GM21529 (cell line): ENCODE measurements at regions not wholly inside any gene's neighbourhood (a gene's known extent, or its start where the extent isn't known, plus 50 kb on each side); places are given as distances from the start of the nearest gene placed in this dataset.

Experiments used
- ATAC-seq: cut with Tn5 transposase; IDR thresholded peaks from one replicate; pipeline ENCODE4 v1.9.1; 2021; ENCODE audit not compliant: unreplicated experiment

DNA sequence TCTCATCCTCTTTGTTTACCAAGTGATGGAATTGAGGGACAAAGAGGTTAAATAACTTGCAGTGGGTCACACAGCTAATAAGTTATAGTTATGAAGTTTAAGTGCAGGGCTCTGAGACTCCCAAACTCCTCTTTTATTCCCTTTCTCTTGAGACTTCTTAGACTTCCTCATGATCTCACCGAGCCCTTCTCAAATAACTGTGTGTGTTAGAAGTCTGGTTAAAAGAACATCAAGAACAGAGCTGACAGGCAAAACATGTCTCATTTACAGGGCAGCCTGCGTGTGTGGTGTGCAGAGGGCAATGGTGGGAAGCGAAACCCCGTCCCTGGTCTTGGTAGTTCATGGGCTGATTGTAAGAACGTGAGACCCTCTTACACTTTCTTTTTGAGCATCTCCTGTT lies 368.0 kb downstream of the SLC4A3 start:
- no peak for ATAC-seq

GRCh38 chr2:219995991-219996765 lies 368.7 kb downstream of the SLC4A3 start:
- no peak for ATAC-seq

- ATAC-seq = no peak
Measured at GRCh38 chr2:219997341-219997851, 370.0 kb downstream of the SLC4A3 start.

DNA sequence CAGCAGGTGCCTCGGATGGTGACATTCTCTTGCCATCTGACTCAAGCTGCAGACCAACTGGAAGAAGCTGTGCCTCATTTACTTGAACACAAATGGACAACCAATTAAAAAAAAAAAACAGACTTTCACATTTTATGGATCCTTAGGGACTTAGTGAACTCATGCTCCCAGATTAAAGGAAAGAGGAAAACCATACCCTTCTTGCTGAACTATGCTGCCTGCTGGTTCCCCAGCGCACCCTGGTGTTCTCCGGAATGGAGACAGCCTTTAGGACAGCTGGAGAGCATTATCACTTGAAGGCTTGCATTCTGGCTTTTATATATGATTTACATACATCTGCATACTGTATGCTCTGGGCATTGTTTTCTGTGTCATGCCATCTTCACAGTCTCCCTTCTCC lies 370.7 kb downstream of the SLC4A3 start:
- ATAC-seq = no peak

- no peak for ATAC-seq
Measured at GRCh38 chr2:219998714-219999227, 371.3 kb downstream of the SLC4A3 start.

- no peak for ATAC-seq
Measured at GRCh38 chr2:220000080-220000479, 372.6 kb downstream of the SLC4A3 start.

DNA sequence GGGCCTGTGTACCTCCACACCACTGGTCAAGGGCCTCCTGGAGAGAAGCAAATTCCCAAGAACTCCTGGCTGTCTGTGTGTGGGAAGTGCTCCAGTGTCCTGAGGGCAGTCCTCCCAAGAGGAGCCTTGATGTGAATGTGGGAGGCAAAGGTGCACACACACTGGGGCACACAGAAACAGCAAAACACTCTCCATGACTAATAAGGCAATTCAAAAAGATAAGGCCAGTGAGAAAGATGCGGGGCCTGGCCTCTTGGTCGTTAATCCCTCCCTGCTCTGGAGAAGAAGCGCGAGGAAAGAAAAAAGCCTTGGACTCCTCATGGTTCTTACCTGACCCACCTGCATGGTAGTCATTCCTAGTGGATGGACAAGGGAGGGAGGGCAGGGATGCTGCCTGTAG lies 373.2 kb downstream of the SLC4A3 start:
- ATAC-seq = no peak

DNA sequence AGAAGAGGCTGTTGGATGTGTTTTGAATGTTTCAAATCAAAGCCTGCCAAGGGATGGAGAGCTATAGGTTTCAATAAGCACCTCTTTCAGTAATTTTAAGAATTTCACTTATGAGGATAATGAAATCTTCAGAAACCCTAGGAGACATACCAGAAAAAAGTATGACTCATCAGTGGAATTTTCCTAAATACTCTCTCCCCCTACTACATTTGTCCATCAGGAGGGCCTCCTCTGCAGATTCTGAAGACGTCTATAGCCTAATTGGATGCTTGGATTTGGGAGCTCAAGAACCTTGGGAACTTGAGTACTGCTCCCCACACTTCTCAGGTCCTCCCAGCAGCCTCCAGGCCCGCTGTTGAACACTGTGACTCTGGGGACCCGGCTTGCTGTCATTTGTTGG lies 374.3 kb downstream of the SLC4A3 start:
- ATAC-seq = no peak

DNA sequence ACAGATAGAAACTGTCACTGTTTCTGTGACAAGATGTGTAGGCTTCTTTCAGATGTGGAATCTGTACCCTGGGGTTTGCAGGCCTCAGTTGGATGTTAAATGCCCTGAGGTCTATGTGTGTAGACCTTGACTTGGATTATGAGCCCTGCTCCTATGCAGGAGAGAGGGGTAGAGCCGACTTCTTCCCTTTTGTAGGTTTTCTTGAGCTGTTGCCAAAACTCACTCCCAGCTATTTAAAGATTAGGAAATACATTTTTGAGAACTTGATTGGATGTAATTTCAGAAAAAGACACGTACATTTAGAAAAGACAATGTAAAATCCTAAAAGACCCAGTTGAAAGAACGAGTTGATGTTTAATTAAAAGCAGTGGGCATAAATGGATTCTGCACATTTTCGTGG lies 374.8 kb downstream of the SLC4A3 start:
- ATAC-seq = no peak

DNA sequence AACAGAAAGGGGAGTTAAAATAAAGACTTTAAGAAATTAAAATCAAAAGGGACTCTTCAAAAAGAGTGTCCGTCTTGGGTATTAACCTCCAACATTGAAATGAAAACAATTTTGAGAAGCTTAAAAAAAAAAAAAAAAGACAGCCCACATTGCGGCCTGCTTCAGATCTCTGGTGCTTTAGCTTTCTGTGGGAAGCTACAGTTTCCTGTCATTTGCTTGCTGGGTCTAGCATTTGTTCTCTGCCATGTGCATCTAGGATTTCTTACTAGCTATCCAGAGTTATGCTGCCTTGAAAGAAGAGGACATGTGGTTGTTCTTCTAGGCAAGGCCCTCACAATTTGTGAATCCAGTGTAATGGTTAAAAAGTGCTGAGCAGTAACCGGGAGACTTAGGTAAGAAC lies 375.3 kb downstream of the SLC4A3 start:
- no peak for ATAC-seq

DNA sequence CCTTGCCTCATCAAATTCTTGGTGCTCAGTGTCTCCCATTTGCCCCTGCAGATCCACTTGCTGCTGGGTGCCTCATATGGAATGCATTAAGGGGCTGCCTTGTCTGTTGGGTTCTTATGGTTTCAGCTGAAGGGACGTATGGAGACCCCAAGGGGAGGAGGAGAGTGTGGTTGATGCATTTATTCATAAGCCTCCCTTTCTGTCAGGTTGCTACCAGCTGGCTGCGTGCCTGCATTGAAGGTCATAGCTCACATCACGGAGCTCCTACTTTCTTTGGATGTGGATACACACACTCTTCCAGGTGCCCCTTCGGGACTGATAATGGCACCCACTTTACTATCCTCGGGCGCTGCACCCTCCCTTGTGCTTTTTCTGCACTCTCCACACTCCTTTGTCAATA lies 377.9 kb downstream of the SLC4A3 start:
- no peak for ATAC-seq

GRCh38 chr2:220006152-220006621 lies 378.8 kb downstream of the SLC4A3 start:
- ATAC-seq = no peak

- ATAC-seq = no peak
Measured at GRCh38 chr2:220011859-220012258, 384.4 kb downstream of the SLC4A3 start.

DNA sequence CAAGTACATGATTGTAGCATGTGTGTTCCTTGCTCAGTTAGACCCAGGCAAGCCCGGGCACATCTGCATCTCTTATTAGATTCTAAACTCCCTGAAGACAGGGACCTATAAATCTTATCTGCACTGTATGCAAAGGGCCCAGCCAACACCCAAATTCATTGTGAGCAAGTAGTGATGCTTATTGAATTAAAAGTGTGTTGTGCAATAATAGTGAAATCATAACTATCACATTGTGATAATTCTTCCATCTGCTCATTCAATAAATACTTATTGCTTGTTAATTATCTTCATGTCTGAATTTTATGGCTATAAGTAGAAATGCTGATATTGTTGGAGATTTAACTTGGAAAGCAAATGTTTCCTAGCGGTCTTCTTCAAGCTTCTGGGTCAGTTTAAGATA lies 387.5 kb downstream of the SLC4A3 start:
- ATAC-seq = no peak

GRCh38 chr2:220015576-220015975 lies 388.1 kb downstream of the SLC4A3 start:
- ATAC-seq = no peak

- no peak for ATAC-seq
Measured at GRCh38 chr2:220025207-220025606, 397.8 kb downstream of the SLC4A3 start.

GRCh38 chr2:220029013-220029412 lies 401.6 kb downstream of the SLC4A3 start:
- no peak for ATAC-seq

GRCh38 chr2:220033546-220033945 lies 406.1 kb downstream of the SLC4A3 start:
- ATAC-seq = no peak

DNA sequence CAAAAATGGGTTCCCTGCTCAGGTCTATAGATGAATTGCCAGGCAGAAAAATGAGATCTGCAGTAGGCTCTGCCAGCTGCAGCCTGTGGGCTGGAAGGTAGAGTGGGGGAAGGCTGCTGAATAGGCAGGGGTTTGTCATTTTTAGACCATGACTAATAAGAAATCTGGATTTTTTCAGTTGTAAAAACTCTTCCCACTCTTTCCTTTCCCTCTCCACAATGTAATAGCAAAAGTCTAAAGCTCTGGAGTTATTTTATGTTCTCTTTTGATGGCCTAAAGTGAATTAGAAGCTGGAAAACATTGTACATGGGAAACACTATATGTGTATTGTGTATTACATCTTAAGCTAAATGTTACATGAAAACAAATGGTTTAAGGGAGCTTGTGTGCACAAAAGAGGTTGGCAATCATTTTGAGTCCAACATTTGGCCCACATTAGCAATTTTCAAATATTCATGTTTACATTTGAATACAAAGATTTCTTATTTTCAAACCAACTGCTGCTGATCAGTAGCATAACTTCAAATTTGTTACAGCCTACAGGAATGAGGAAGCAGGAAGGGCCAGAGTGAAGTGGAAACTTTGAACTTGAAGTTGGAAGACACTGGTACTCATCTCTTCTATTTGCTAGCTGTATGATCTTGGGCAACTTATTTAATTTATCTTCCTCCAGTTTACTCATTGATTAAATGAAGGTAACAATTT lies 407.1 kb downstream of the SLC4A3 start:
- ATAC-seq = no peak

GRCh38 chr2:220036431-220036830 lies 409.0 kb downstream of the SLC4A3 start:
- no peak for ATAC-seq

DNA sequence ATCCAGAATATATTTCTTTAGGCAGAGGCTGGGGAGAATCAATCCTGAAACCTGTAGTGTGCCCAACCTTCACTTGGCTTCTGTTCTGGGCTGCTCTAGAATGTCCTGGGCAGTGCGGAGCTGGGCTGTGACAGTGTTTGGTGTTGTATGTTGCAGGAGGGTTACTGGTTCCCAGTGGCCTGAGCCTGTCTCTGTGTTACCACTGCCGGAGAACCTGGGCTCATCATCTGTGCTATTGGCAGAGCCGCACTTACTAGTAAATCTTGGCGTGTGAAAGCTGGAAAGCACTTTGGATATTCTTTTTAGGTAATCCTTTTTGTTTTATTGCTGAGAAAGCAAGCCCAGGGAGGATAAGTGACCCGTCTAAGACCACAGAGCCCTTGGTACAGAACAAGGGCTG lies 412.9 kb downstream of the SLC4A3 start:
- ATAC-seq = no peak

DNA sequence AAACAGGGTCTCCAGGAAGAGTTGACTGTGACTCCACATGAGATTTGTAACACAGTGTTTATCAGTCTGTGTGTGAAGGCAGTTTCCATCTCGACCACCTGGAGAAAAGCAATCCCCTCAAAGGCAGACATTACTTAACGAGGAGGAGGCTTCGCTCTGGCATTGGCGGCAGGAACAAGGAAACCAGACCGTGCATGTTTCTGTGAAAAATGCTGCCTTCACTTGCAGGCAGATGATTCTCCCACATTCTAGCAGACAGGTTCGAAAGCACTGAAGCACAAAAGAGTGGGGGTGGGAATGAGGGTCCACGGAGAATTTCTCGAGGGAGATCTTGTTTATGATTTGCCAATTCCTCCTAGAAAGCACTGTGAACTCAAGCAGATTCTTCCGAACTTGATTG lies 414.0 kb downstream of the SLC4A3 start:
- no peak for ATAC-seq
